ENCODE measurements at regions not wholly inside any gene's neighbourhood (a gene's known extent, or its start where the extent isn't known, plus 50 kb on each side); places are given as distances from the start of the nearest gene placed in this dataset.

DNA sequence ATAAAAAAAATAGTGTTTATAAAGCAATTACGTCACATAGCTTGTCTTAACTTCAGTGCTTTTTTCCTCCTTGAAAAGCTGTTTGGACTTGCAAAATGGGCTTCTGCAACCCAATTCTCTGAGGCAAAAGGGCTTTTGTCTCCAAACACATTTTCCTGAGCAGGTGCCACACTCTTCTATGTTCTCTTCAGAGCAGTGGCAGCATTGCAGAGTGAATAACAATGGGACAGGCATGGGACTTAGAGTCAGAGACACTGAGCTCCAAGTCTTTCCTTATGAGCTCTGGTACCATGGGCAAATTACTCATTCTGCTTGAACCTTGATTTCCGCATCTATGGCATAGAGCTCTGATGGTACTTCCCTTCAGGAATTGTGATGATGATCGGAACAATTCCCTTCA lies 149.0 kb downstream of the ARL6IP6 start:
- no peak overlapping the region for H2AFZ ChIP-seq
- no peaks in the 10 kb centered on the region for H3K4me1 ChIP-seq
- no peak overlapping the region for H3K27ac ChIP-seq
- H3K79me2 ChIP-seq: no peaks in the 10 kb centered on the region
- no peaks in the 10 kb centered on the region for H3K36me3 ChIP-seq (ENCODE audit: control insufficient read depth, insufficient read depth, low read length)
- H3K4me3 ChIP-seq (ENCODE audit: low read depth, low read length): no peak overlapping the region
- TF ChIP-seq, protein P1, sequence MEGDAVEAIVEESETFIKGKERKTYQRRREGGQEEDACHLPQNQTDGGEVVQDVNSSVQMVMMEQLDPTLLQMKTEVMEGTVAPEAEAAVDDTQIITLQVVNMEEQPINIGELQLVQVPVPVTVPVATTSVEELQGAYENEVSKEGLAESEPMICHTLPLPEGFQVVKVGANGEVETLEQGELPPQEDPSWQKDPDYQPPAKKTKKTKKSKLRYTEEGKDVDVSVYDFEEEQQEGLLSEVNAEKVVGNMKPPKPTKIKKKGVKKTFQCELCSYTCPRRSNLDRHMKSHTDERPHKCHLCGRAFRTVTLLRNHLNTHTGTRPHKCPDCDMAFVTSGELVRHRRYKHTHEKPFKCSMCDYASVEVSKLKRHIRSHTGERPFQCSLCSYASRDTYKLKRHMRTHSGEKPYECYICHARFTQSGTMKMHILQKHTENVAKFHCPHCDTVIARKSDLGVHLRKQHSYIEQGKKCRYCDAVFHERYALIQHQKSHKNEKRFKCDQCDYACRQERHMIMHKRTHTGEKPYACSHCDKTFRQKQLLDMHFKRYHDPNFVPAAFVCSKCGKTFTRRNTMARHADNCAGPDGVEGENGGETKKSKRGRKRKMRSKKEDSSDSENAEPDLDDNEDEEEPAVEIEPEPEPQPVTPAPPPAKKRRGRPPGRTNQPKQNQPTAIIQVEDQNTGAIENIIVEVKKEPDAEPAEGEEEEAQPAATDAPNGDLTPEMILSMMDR (IDR thresholded peaks at IDR 0.05): no peak
- no peak overlapping the region for H3K4me2 ChIP-seq (ENCODE audit: low read length)
- H3K27me3 ChIP-seq (ENCODE audit: control insufficient read depth, insufficient read depth, low read length): no peaks in the 10 kb centered on the region
- H3K9ac ChIP-seq: no peak overlapping the region
- H3K9me3 ChIP-seq (ENCODE audit: control insufficient read depth, low read length): no peaks in the 10 kb centered on the region

DNA sequence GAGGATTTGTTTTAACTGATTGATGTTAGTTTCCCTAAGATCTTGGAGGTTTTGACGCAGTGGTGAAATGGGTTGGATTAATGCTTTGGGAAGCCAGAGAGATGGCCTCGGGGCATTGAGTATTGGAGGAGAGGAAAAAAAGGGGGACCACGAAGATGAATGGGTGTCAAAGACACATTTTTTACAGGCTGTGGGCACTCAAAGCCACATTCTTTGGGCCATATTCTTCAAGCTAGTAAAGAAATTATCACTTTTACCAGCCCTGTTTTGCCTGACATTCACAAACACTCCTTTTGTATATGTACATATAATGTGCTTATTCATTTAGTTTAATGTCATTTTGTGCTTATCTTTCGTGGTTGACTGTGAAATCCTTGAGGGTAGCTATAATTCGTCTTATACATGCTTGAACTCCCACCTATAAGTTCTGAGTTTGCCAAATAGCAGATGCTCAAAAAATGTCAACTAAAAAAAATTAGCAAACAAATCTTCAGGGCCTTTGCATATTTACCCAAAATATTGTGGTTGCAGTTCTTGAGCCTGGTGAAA lies 146.3 kb downstream of the ARL6IP6 start:
- TF ChIP-seq, protein P1 (IDR thresholded peaks at IDR 0.05): no peak
- Histone ChIP-seq H3K27me3 (ENCODE audit: control insufficient read depth, insufficient read depth, low read length) (no peaks in the 10 kb centered on the region), H3K79me2 (no peaks in the 10 kb centered on the region), H3K27ac (no peak overlapping the region), H3K9me3 (ENCODE audit: control insufficient read depth, low read length) (no peaks in the 10 kb centered on the region), H3K9ac (no peak overlapping the region), H3K4me2 (ENCODE audit: low read length) (no peak overlapping the region), H3K4me1 (no peaks in the 10 kb centered on the region), H3K4me3 (ENCODE audit: low read depth, low read length) (no peak overlapping the region), H2AFZ (no peak overlapping the region), H3K36me3 (ENCODE audit: control insufficient read depth, insufficient read depth, low read length) (no peaks in the 10 kb centered on the region)

DNA sequence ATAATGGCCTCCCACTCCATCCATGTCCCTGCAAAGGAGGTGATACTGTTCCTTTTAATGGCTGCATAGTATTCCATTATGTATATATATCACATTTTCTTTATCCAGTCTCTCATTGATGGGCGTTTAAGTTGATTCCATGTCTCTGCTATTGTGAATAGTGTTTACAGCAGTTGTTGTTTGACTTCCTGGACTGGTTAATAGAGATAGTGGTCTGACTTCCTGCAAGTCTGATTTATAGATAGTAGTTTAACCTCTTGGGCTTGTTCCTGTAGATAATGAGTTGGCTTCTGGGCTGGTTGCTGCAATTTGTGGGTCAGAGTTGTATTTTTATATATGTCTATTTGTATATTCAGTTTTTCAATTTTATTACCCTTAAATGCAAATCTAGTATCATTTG lies 145.4 kb downstream of the ARL6IP6 start:
- Histone ChIP-seq H3K79me2 (no peaks in the 10 kb centered on the region), H3K36me3 (ENCODE audit: control insufficient read depth, insufficient read depth, low read length) (no peaks in the 10 kb centered on the region), H2AFZ (no peak overlapping the region), H3K27me3 (ENCODE audit: control insufficient read depth, insufficient read depth, low read length) (no peaks in the 10 kb centered on the region), H3K4me3 (ENCODE audit: low read depth, low read length) (no peak overlapping the region), H3K4me2 (ENCODE audit: low read length) (no peak overlapping the region), H3K4me1 (no peaks in the 10 kb centered on the region), H3K27ac (no peak overlapping the region), H3K9ac (no peak overlapping the region), H3K9me3 (ENCODE audit: control insufficient read depth, low read length) (no peaks in the 10 kb centered on the region)
- TF ChIP-seq, protein P1 (IDR thresholded peaks at IDR 0.05): no peak

DNA sequence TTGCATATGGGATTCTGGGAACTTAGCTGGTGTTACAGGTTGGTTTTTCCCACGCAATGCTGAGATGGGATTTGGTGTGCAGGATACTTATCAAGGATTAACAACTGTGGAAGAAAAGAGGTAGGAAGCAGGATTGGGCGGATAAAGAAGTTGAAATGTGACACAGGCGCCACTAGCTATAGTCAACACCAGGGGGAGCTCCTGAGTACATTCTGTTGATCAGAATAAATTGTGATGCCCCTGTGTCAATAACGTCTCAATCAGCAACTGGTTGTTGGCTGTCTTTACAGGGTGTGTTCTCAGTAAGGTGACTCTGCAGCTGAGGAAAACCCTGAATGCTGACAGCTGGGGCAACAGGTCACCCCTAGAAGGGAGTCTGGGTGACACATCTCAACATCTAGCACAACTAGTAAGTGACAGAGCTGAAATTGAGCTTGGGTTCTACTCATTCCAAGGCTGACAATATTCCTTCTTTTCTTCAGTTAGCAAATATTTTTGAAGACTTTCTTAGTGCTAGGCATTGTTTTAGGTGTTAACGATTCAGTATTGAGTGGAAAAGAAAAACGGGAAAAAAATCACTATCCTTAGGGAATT lies 143.0 kb downstream of the ARL6IP6 start:
- Histone ChIP-seq H3K9me3 (ENCODE audit: control insufficient read depth, low read length) (no peaks in the 10 kb centered on the region), H3K9ac (no peak overlapping the region)

More for the DNA sequence above, 143.0 kb downstream of the ARL6IP6 start:
- Histone ChIP-seq H3K4me2 (ENCODE audit: low read length) (no peak overlapping the region), H3K4me3 (ENCODE audit: low read depth, low read length) (no peak overlapping the region), H3K4me1 (no peaks in the 10 kb centered on the region), H3K27ac (no peak overlapping the region), H3K79me2 (no peaks in the 10 kb centered on the region), H2AFZ (no peak overlapping the region), H3K27me3 (ENCODE audit: control insufficient read depth, insufficient read depth, low read length) (no peaks in the 10 kb centered on the region), H3K36me3 (ENCODE audit: control insufficient read depth, insufficient read depth, low read length) (no peaks in the 10 kb centered on the region)
- TF ChIP-seq, protein P1 (IDR thresholded peaks at IDR 0.05): peak; percentile 29

All from parathyroid adenoma (tissue), 2 donors.